Heart right ventricle (tissue), 16 donors: ENCODE measurements at regions not wholly inside any gene's neighbourhood (a gene's known extent, or its start where the extent isn't known, plus 50 kb on each side); places are given as distances from the start of the nearest gene placed in this dataset.

Experiments used
- ATAC-seq, 8 donors: fragments of 200-7000 bp; cut with Tn5 transposase; one replicate each; pipeline ENCODE4 v1.9.1; 2020; ENCODE audit warnings: mild to moderate bottlenecking in 8 of 8, moderate library complexity in 8 of 8, moderate number of reproducible peaks in 1 of 8
- DNase-seq, 2 donors: peaks; one replicate each; pipeline ENCODE4 v3.0.0-alpha.2; 2020
- H3K27ac ChIP-seq, 10 donors: fragments of 200-600 bp; sonication (generic) in 2 of 10; one replicate each; pipeline versions ENCODE4 v1.5.0 to v1.8.0; 2020 to 2022; ENCODE audit warnings: mild to moderate bottlenecking in 3 of 10
- H3K27me3 ChIP-seq, 7 donors: fragments of 200-600 bp; one replicate each; pipeline ENCODE4 v1.8.0; 2021 to 2022; ENCODE audit warnings: mild to moderate bottlenecking in 2 of 7
- H3K36me3 ChIP-seq, 9 donors: fragments of 200-600 bp; sonication (generic) in 1 of 9; one replicate each; pipeline versions ENCODE4 v1.5.0 to v1.8.0; 2020 to 2022; ENCODE audit warnings: mild to moderate bottlenecking in 2 of 9
- H3K4me1 ChIP-seq, 9 donors: fragments of 200-600 bp; sonication (generic) in 1 of 9; one replicate each; pipeline versions ENCODE4 v1.5.0 to v1.8.0; 2020 to 2022; ENCODE audit warnings: mild to moderate bottlenecking in 4 of 9
- H3K4me3 ChIP-seq, 10 donors: fragments of 200-600 bp; sonication (generic) in 2 of 10; one replicate each; pipeline versions ENCODE4 v1.5.0 to v1.8.0; 2020 to 2022; ENCODE audit warnings: mild to moderate bottlenecking in 7 of 10, moderate library complexity in 2 of 10
- H3K9me3 ChIP-seq, 11 donors: fragments of 200-600 bp in 10 of 11; sonication (generic) in 2 of 11; one replicate each; pipeline versions ENCODE4 v1.5.0 to v1.8.0; 2013 to 2022; ENCODE audit warnings: mild to moderate bottlenecking in 2 of 11, control low read depth in 1 of 11, moderate library complexity in 1 of 11
- WGBS, 2 donors: extraction: QIAGEN DNeasy Blood & Tissue Kit; methylation state at CpG; one replicate each; pipeline ENCODE4 v1.1.7; 2013; ENCODE audit warnings: inconsistent platforms in 1 of 2; 5-methylcytosine and 5-hydroxymethylcytosine counted together
- intact Hi-C, 10 donors: fragments of 100-400 bp; cut with DNase I; formaldehyde crosslinking; loops; one replicate each; pipeline versions ENCODE4 v1.11.1 to v1.14.2; 2022
- TF ChIP-seq, protein P1 (sequence below), 9 donors: fragments of 200-600 bp; sonication (generic) in 2 of 9; IDR thresholded peaks; one replicate each; pipeline versions ENCODE4 v1.5.0 to v1.8.0; 2021 to 2022; ENCODE audit warnings: antibody characterized with exemption in 9 of 9, mild to moderate bottlenecking in 5 of 9, moderate library complexity in 1 of 9
- donor health status: Arrhythmogenic right ventricular cardiomyopathy.
- donor health status: ischemic (EF 13 %, LVEDD 7.1; RV severe dilation, severe dysfunction).
- donor health status: healthy with polysubstance abuse.
- donor health status: DM: no; HTN: yes; CAD: no.
- donor health status: DM: no; HTN: no; CAD: no.
- donor health status: ischemic (EF 25% LVEDD 6.9; RV normal size, moderate dysfunction).
- donor health status: ischemic (EF 25% LVEDD 5.7; RV mildly dilated, moderate dysfunction).
- donor health status: healthy.
- donor health status: DM: yes; HTN: yes; CAD: no.
- donor health status: Ischemic cardiomyopathy.
- donor health status: ischemic (EF 35%, LVEDD 5.7; RV mildly dilated, moderate dysfunction).
- donor health status: nonischemic (EF 11% LVEDD 7.7; RV severe dilation, severe dysfunction).
- donor health status: DM: yes; HTN: yes; CAD: no.
- donor health status: PGD.
- donor health status: ischemic (EF 29% LVEDD 5.4; RV normal size, mild dysfunction).
- donor health status: nonischemic (EF 23%, LVEDD 6.1; RV moderate dilation, normal function).

DNA sequence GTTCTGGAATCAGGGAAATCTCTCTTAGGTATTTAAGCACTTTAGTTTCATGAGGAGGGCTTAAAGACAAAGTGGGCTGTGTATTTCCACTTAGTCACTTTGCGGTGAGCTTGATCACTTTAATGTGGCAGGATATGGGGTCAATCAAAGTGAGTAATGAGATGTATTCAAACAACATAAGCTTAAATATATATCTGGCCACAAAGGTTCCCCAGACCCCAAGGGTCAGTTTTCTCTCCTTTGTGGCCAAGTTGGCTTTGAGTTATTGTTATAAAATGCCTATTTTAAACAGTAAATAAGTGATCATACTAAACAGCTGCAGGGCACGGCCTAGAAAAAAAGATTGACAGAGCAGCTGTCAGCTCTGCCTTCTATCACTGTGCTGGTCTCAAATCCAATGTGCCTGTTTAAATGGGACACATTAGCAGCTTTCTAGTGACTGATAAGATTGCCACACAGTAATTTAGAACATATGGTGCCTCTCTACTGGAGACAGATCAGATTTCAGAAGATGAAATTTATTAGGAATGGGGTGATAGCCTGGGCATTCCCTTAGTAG, 363.9 kb downstream of the AGTPBP1 start:
- Histone ChIP-seq H3K27me3 (peaks cover 0 to 10% (median 0%) of the 10 kb centered on the region in 7 donors), H3K4me1 (no peaks in the 10 kb centered on the region), H3K27ac (no peak overlapping the region), H3K4me3 (no peak overlapping the region), H3K9me3 (no peaks in the 10 kb centered on the region), H3K36me3 (no peaks in the 10 kb centered on the region)
- intact Hi-C loops, result no loop called here
- 51 to 52% methylated on average over 2 of the region's 2 CpGs for WGBS, 2 donors
- DNase-seq (no peak), ATAC-seq (no peak)
- TF ChIP-seq, protein P1, sequence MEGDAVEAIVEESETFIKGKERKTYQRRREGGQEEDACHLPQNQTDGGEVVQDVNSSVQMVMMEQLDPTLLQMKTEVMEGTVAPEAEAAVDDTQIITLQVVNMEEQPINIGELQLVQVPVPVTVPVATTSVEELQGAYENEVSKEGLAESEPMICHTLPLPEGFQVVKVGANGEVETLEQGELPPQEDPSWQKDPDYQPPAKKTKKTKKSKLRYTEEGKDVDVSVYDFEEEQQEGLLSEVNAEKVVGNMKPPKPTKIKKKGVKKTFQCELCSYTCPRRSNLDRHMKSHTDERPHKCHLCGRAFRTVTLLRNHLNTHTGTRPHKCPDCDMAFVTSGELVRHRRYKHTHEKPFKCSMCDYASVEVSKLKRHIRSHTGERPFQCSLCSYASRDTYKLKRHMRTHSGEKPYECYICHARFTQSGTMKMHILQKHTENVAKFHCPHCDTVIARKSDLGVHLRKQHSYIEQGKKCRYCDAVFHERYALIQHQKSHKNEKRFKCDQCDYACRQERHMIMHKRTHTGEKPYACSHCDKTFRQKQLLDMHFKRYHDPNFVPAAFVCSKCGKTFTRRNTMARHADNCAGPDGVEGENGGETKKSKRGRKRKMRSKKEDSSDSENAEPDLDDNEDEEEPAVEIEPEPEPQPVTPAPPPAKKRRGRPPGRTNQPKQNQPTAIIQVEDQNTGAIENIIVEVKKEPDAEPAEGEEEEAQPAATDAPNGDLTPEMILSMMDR (IDR thresholded peaks at IDR 0.05), result no peak

DNA sequence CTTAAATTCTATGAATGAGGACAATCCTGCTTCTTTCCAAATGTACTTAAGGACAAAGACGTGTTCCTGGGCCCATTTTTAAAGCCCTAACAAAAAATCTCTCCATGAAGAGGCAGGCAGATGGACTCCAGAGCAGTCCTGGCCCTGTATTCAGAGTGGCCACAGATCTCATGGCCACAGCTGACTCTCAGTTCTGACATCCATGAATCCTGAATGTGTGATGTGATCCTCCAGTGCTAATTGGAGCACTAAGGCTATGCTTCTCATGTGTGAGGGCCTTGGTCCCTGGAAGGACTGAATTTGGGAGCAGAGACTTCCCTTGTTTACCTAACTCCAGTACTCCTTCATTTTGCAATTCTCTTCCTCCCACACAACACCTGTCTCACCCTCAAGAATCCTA, 373.0 kb downstream of the AGTPBP1 start:
- Histone ChIP-seq H3K4me3 (no peak overlapping the region), H3K27me3 (no peaks in the 10 kb centered on the region), H3K4me1 (no peaks in the 10 kb centered on the region), H3K36me3 (no peaks in the 10 kb centered on the region), H3K27ac (no peak overlapping the region), H3K9me3 (no peaks in the 10 kb centered on the region)
- TF ChIP-seq, protein P1 (IDR thresholded peaks at IDR 0.05), result no peak
- DNase-seq, result no peak
- no peak for ATAC-seq
- intact Hi-C loops, result no loop called here
- 81 to 87% methylated on average over 1 of the region's 1 CpG for WGBS, 2 donors

DNA sequence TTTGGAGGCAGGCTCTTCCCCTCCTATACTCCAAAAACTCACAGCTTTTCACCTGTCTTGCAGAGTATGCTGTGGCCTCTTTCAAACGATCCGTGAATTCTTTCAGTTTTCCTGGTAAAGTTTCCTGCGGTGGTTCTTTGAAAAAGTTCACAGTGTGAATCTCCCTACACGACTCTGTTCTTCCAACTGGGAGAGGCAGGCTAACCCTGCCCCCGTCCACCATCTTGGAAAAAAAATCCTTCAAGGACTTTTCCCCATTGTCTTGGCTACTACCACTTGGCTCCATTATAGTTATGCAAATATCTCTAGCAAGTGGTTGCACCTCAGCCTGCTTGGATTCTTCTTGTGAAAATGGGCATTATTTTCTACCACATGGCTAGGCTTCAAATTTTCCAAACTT, 382.6 kb downstream of the AGTPBP1 start:
- Histone ChIP-seq H3K4me1 (no peaks in the 10 kb centered on the region), H3K36me3 (no peaks in the 10 kb centered on the region), H3K4me3 (no peak overlapping the region), H3K9me3 (peaks cover 0 to 21% (median 0%) of the 10 kb centered on the region in 11 donors), H3K27ac (no peak overlapping the region), H3K27me3 (no peaks in the 10 kb centered on the region)
- intact Hi-C loops, result no loop called here
- no peak for DNase-seq
- 85 to 87% methylated on average over 5 of the region's 5 CpGs for WGBS, 2 donors
- TF ChIP-seq, protein P1 (IDR thresholded peaks at IDR 0.05), result no peak
- no peak for ATAC-seq

DNA sequence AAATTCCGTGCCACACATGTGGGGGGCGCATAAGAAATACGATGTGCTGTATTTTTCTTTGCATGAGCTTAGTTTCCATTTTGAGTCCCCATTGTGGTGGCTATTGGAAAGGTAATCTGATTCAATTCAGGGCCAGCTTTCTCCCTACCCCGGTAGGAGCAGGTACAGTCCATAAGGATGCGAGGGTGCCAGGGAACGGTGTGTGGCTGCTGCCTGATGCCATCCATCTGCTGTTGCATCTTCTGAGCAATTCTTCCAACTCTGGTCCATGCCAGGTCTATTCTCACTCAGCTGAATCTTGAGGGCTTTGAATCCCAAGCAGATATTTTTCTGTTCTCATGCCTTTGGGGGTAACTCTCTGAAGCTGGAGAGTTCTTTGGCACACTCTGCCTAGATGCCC, 392.7 kb downstream of the AGTPBP1 start:
- Histone ChIP-seq H3K9me3 (no peaks in the 10 kb centered on the region), H3K4me3 (no peak overlapping the region), H3K36me3 (no peaks in the 10 kb centered on the region), H3K4me1 (no peaks in the 10 kb centered on the region), H3K27me3 (no peaks in the 10 kb centered on the region), H3K27ac (no peak overlapping the region)
- TF ChIP-seq, protein P1 (IDR thresholded peaks at IDR 0.05), result no peak
- DNase-seq, result no peak
- ATAC-seq, result no peak
- WGBS, 2 donors, result 95 to 97% methylated on average over 6 of the region's 6 CpGs
- intact Hi-C loops, result no loop called here
